ENCODE measurements at regions not wholly inside any gene's neighbourhood (a gene's known extent, or its start where the extent isn't known, plus 50 kb on each side); places are given as distances from the start of the nearest gene placed in this dataset.

GRCh38 chr20:63095718-63096654 lies 89.2 kb upstream of the BHLHE23 start:
- DNase-seq (ENCODE audit: low spot score in 2 of 2) = peak in 1 of 2 experiments; percentile 10
- Histone ChIP-seq H3K36me3 (replicated peaks) (no peaks in the 10 kb centered on the region), H3K4me3 (no peak overlapping the region), H3K9me3 (no peaks in the 10 kb centered on the region), H3K4me1 (no peaks in the 10 kb centered on the region), H3K27me3 (ENCODE audit: low read depth) (peaks cover 41% of the 10 kb centered on the region)
- in situ Hi-C loops (cut with MboI; ENCODE audit: low sequenced_read_pairs) = no loop called here

- H3K36me3 ChIP-seq (replicated peaks) = no peaks in the 10 kb centered on the region
- no peaks in the 10 kb centered on the region for H3K9me3 ChIP-seq
- no peaks in the 10 kb centered on the region for H3K4me1 ChIP-seq
- peaks cover 41% of the 10 kb centered on the region for H3K27me3 ChIP-seq (ENCODE audit: low read depth)
- in situ Hi-C loops (cut with MboI; ENCODE audit: low sequenced_read_pairs) = no loop called here
- no peak for DNase-seq (ENCODE audit: low spot score in 2 of 2)
- H3K4me3 ChIP-seq = no peak overlapping the region
Observed at GRCh38 chr20:63094767-63095499, 88.2 kb upstream of the BHLHE23 start.

DNA sequence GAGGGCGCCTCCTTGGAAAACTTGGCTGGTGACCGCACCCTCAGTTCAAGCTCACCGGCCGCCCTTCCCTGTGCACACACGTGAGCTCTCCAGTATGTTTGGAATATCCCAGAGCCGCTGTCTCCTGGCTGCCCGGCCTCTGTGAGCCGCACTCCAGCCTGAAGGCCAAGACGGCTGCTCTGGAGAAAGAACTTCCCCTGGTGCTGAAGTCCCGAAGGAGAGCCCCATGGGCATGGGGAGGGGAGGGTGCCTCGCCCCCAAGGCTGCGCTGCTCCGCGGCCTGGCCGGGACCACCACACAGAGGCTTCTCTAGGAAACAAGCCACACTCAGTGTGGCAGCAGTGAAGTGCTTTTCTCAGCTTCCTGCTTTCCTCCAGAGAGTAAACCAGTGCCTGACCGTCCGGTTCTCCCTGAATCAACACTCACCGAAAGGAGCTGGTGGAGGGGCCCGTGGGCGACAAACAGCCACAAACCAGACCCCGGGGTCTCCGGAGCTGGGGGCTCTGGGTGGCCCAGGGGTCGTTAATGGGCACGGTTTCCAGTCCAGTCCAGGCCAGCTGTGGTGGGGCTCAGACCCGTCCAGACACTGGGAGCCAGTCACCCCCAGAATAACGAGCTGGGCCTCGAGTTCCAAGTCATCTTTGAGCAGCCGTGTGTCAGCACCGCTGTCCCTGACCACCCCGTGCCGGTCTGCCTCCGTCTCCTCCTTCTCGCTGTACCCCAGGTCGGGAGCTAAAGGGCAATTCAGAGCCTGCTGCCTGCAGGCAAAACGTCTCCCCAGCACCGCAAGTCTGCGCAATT lies 87.4 kb upstream of the BHLHE23 start:
- DNase-seq (ENCODE audit: low spot score in 2 of 2) = no peak
- in situ Hi-C loops (cut with MboI; ENCODE audit: low sequenced_read_pairs) = no loop called here
- Histone ChIP-seq H3K27me3 (ENCODE audit: low read depth) (peaks cover 42% of the 10 kb centered on the region), H3K9me3 (no peaks in the 10 kb centered on the region), H3K4me3 (no peak overlapping the region), H3K4me1 (no peaks in the 10 kb centered on the region), H3K36me3 (replicated peaks) (no peaks in the 10 kb centered on the region)

DNA sequence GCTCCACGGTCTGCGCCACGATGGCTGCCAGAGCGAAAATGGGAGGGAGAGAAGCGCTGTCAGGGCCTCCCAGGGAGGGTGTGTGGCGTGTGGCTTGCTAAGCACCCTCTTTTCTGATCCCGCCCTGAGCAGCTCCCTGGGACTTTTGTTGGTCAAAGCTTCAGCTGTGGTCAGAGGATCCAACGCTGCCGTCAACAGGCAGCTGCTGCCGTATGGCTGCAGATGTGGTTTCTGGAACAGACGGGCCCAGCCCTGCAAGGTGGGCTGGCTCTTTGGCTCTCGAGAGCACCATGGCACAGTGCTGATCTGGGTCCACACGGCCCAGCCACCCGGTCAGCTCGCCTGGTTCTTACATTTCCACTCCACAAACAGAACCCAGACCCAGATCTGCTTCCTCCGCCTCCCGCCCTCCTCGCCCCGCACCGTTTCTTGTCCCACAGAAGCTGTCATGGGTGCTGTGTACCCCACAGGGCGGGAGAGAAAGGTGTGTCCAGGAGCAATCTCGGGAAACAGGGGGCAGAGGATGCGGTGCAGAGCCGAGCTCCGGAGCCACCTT lies 86.0 kb upstream of the BHLHE23 start:
- no peaks in the 10 kb centered on the region for H3K4me1 ChIP-seq
- DNase-seq (ENCODE audit: low spot score in 2 of 2) = peak in 1 of 2 experiments; percentile 6
- H3K36me3 ChIP-seq (replicated peaks) = no peaks in the 10 kb centered on the region
- in situ Hi-C loops (cut with MboI; ENCODE audit: low sequenced_read_pairs) = no loop called here
- peaks cover 54% of the 10 kb centered on the region for H3K27me3 ChIP-seq (ENCODE audit: low read depth)
- H3K9me3 ChIP-seq = no peaks in the 10 kb centered on the region
- no peak overlapping the region for H3K4me3 ChIP-seq

DNA sequence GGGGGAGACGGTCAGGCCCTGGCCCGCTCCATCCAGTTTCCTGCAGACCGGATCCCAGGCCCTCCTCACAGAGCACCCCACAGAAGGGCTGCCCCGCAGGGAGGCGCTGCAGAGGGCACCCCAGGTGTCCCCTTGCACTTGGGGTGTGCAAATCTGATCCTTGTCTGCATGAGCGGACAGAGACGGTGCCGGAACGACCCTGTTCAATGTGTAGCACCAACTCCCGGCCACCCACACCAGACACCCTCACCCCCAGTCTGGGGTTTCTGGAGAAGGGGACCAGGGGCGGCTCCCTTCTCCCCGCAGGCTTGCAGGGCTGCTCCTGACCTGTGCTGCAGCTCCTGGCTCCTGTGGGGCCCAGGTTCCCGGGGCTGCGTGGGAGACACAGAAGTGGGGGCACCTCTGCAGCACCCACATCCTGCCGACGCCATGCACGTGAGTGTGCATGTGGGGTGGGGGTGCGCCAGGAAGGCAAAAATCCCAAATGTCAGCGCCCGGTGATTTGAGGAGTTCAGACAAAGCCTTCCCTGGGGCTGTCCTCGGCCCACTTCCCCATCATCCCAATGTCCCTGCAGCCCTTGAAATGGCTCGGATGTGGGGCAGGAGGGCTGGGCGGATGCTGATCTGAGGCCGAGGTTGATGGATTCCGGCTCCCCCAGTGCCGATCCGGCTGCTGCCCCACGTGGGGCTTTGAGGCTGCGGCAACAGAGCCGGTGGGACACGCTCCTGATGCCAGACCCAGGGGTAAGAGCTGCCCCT lies 85.3 kb upstream of the BHLHE23 start:
- no peaks in the 10 kb centered on the region for H3K9me3 ChIP-seq
- peak in 1 of 2 experiments; percentile 4 for DNase-seq (ENCODE audit: low spot score in 2 of 2)
- H3K4me1 ChIP-seq = no peaks in the 10 kb centered on the region
- peaks cover 54% of the 10 kb centered on the region for H3K27me3 ChIP-seq (ENCODE audit: low read depth)
- H3K36me3 ChIP-seq (replicated peaks) = no peaks in the 10 kb centered on the region
- no peak overlapping the region for H3K4me3 ChIP-seq
- in situ Hi-C loops (cut with MboI; ENCODE audit: low sequenced_read_pairs) = no loop called here

- in situ Hi-C loops (cut with MboI; ENCODE audit: low sequenced_read_pairs) = no loop called here
- DNase-seq (ENCODE audit: low spot score in 2 of 2) = no peak
Observed at GRCh38 chr20:63090682-63091571, 84.2 kb upstream of the BHLHE23 start.

GRCh38 chr20:63090052-63090451 lies 83.3 kb upstream of the BHLHE23 start:
- in situ Hi-C loops (cut with MboI; ENCODE audit: low sequenced_read_pairs) = no loop called here
- H3K4me3 ChIP-seq = no peak overlapping the region
- H3K27me3 ChIP-seq (ENCODE audit: low read depth) = peaks cover 62% of the 10 kb centered on the region
- H3K9me3 ChIP-seq = no peaks in the 10 kb centered on the region
- H3K36me3 ChIP-seq (replicated peaks) = no peaks in the 10 kb centered on the region
- H3K4me1 ChIP-seq = no peaks in the 10 kb centered on the region
- no peak for DNase-seq (ENCODE audit: low spot score in 2 of 2)

More at GRCh38 chr20:63090682-63091571, 84.2 kb upstream of the BHLHE23 start:
- Histone ChIP-seq H3K4me1 (no peaks in the 10 kb centered on the region), H3K9me3 (no peaks in the 10 kb centered on the region), H3K36me3 (replicated peaks) (no peaks in the 10 kb centered on the region), H3K27me3 (ENCODE audit: low read depth) (peaks cover 59% of the 10 kb centered on the region), H3K4me3 (no peak overlapping the region)

GRCh38 chr20:63089051-63089907 lies 82.5 kb upstream of the BHLHE23 start:
- Histone ChIP-seq H3K4me1 (no peaks in the 10 kb centered on the region), H3K36me3 (replicated peaks) (no peaks in the 10 kb centered on the region), H3K4me3 (no peak overlapping the region), H3K27me3 (ENCODE audit: low read depth) (peaks cover 60% of the 10 kb centered on the region), H3K9me3 (no peaks in the 10 kb centered on the region)
- in situ Hi-C loops (cut with MboI; ENCODE audit: low sequenced_read_pairs) = no loop called here
- DNase-seq (ENCODE audit: low spot score in 2 of 2) = peak in 1 of 2 experiments; percentile 3

- Histone ChIP-seq H3K4me1 (no peaks in the 10 kb centered on the region), H3K27me3 (ENCODE audit: low read depth) (peaks cover 56% of the 10 kb centered on the region)
- in situ Hi-C loops (cut with MboI; ENCODE audit: low sequenced_read_pairs) = no loop called here
Observed at GRCh38 chr20:63087872-63088680, 81.3 kb upstream of the BHLHE23 start.

DNA sequence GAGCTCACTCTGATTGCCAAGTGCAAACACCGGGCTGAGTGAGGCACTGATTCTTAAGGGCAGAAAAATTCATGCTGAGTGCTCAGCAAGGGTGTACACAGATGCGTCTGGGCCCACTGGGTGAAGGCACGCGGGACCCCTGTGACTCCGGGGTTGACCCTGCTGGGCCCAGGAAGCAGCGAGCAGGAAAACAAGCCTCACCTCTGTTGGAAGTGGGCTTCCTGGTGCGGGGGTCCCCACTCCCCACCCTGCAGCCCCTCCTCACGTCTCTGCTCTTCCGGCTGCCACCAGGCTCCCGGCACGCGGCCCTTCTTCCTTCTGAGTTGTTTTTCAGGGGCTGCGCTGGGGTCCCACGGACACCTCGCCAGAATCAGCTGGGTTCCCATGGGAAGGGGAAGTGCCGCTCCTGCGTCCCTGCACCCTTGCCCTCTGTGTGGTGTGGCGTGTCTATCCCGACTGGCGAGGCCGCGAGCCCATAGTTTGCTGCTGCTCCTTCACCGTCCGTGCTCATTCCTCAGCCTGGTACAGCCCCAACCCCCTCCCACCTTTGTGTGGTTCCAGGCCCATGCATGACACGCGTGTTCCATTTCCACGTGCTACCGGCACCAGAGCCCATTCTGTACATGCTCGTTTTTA lies 80.6 kb upstream of the BHLHE23 start:
- peak in 1 of 2 experiments; percentile 5 for DNase-seq (ENCODE audit: low spot score in 2 of 2)
- Histone ChIP-seq H3K36me3 (replicated peaks) (no peaks in the 10 kb centered on the region), H3K27me3 (ENCODE audit: low read depth) (peaks cover 50% of the 10 kb centered on the region), H3K9me3 (no peaks in the 10 kb centered on the region), H3K4me3 (no peak overlapping the region), H3K4me1 (no peaks in the 10 kb centered on the region)
- in situ Hi-C loops (cut with MboI; ENCODE audit: low sequenced_read_pairs) = no loop called here

More at GRCh38 chr20:63087872-63088680, 81.3 kb upstream of the BHLHE23 start:
- DNase-seq (ENCODE audit: low spot score in 2 of 2) = peak in 1 of 2 experiments; percentile 5
- Histone ChIP-seq H3K9me3 (no peaks in the 10 kb centered on the region), H3K4me3 (no peak overlapping the region), H3K36me3 (replicated peaks) (no peaks in the 10 kb centered on the region)

All from HAP-1 (cell line).